Tibial nerve (tissue), 3 donors: ENCODE measurements at regions not wholly inside any gene's neighbourhood (a gene's known extent, or its start where the extent isn't known, plus 50 kb on each side); places are given as distances from the start of the nearest gene placed in this dataset.

Experiments
- CTCF ChIP-seq, 5 experiments: fragments of 200-600 bp in 3 of 5; fragments of 450-650 bp in 2 of 5; sonication (generic) in 3 of 5; IDR thresholded peaks; one replicate each; pipeline ENCODE4 v1.5.1; 2016 to 2019; ENCODE audit warnings: antibody characterized with exemption in 5 of 5, mild to moderate bottlenecking in 3 of 5, moderate library complexity in 2 of 5
- POLR2A ChIP-seq, 2 donors: fragments of 450-650 bp; IDR thresholded peaks; one replicate each; pipeline ENCODE4 v1.6.1; 2017; ENCODE audit warnings: antibody characterized with exemption in 2 of 2, mild to moderate bottlenecking in 2 of 2, moderate library complexity in 2 of 2

GRCh38 chr12:27863839-27864238 is 83.8 kb upstream of the MANSC4 start:
- TF ChIP-seq CTCF (IDR thresholded peaks at IDR 0.05) (no peak), POLR2A (IDR thresholded peaks at IDR 0.05) (no peak)
